HCT116 (cell line): ENCODE measurements at regions not wholly inside any gene's neighbourhood (a gene's known extent, or its start where the extent isn't known, plus 50 kb on each side); places are given as distances from the start of the nearest gene placed in this dataset.

Experiments used
- ATAC-seq: fragments of 200-7000 bp; cut with Tn5 transposase; 2 replicates; pipeline ENCODE4 v1.9.1; 2020; ENCODE audit warnings: mild to moderate bottlenecking, moderate library complexity
- BruUV-seq: library from RNA; stranded (reverse); fragments of 400-500 nt; replicated peaks from 2 replicates; lab custom pipeline; 2021; lab: Mats Ljungman, UMichigan
- CTCF ChIA-PET: fragments of 300-600 bp; sonication (Branson Sonifier 250); formaldehyde crosslinking; loops from one replicate; lab custom pipeline; 2021; ENCODE audit warnings: antibody characterized with exemption; lab: Charles Lee
- POLR2A ChIA-PET: fragments of 300-600, 350-600 bp; sonication (Branson Sonifier 250); formaldehyde crosslinking; loops from one replicate; lab custom pipeline; 2021; ENCODE audit warnings: antibody characterized with exemption; lab: Charles Lee
- RAD21 ChIA-PET, 2 experiments: fragments of 300-600 bp; sonication (Branson Sonifier 250); formaldehyde crosslinking; loops; one replicate each; lab custom pipeline; 2023; ENCODE audit warnings: low total read pairs in 2 of 2; ENCODE audit not compliant: uncharacterized antibody in 2 of 2, unreplicated experiment in 2 of 2, low non-redundant PET in 1 of 2; lab: Charles Lee
- DNase-seq: peaks from one replicate; pipeline ENCODE4 v3.0.0-alpha.2; 2010; ENCODE audit warnings: low read depth, low spot score
- H2AFZ ChIP-seq: fragments of 200-600 bp; shearing (Covaris generic), sonication (generic); 2 replicates; pipeline ENCODE4 v1.6.1; 2017; ENCODE audit warnings: low read depth, mixed run types, mixed read lengths, antibody characterized with exemption, low read length; ENCODE audit not compliant: poor library complexity, severe bottlenecking
- H3K27ac ChIP-seq: 2 replicates; pipeline ENCODE4 v1.5.1; 2012; ENCODE audit warnings: low read depth, low read length
- H3K27me3 ChIP-seq: fragments of 200-600 bp; sonication (generic); 2 replicates; pipeline ENCODE4 v1.6.1; 2016; ENCODE audit warnings: mixed run types, low read length, mixed read lengths; ENCODE audit not compliant: insufficient read depth
- H3K36me3 ChIP-seq, 2 experiments: fragments of 200-500 bp in 1 of 2; fragments of 200-600 bp in 1 of 2; sonication (Bioruptor generic) in 1 of 2; sonication (generic) in 1 of 2; 2 replicates each; pipeline versions ENCODE4 v1.5.1 to v1.6.1; 2014 to 2016; ENCODE audit warnings: low read length in 2 of 2, inconsistent platforms in 1 of 2, mixed read lengths in 1 of 2, mixed run types in 1 of 2; ENCODE audit not compliant: insufficient read depth in 2 of 2, control insufficient read depth in 1 of 2
- H3K4me1 ChIP-seq, 2 experiments: fragments of 200-600 bp in 1 of 2; sonication (generic) in 1 of 2; 2 replicates each; pipeline versions ENCODE4 v1.5.1 to v1.6.1; 2012 to 2017; ENCODE audit warnings: low read length in 2 of 2, inconsistent platforms in 1 of 2, mild to moderate bottlenecking in 1 of 2, mixed read lengths in 1 of 2, mixed run types in 1 of 2, moderate library complexity in 1 of 2; ENCODE audit not compliant: insufficient read depth in 2 of 2, control insufficient read depth in 1 of 2
- H3K4me2 ChIP-seq: fragments of 200-600 bp; sonication (generic); 2 replicates; pipeline ENCODE4 v1.6.1; 2017; ENCODE audit warnings: mixed run types, low read length, mixed read lengths
- H3K4me3 ChIP-seq, 2 experiments: fragments of 200-600 bp in 1 of 2; sonication (generic) in 1 of 2; replicated peaks in 1 of 2; 2 replicates each; pipeline ENCODE4 v1.5.1; 2011 to 2016; ENCODE audit warnings: low read length in 2 of 2, control low read depth in 1 of 2, low read depth in 1 of 2, mild to moderate bottlenecking in 1 of 2, mixed read lengths in 1 of 2, mixed run types in 1 of 2
- H3K79me2 ChIP-seq: fragments of 200-600 bp; sonication (generic); 2 replicates; pipeline ENCODE4 v1.6.1; 2017; ENCODE audit warnings: mild to moderate bottlenecking, mixed run types, low read length, moderate library complexity, mixed read lengths; ENCODE audit not compliant: insufficient read depth
- H3K9ac ChIP-seq: fragments of 200-600 bp; sonication (generic); 2 replicates; pipeline ENCODE4 v1.6.1; 2016; ENCODE audit warnings: low read length, mixed read lengths
- H3K9me2 ChIP-seq: fragments of 200-600 bp; sonication (generic), shearing (Covaris generic); 2 replicates; pipeline ENCODE4 v1.6.1; 2017; ENCODE audit warnings: mixed run types, mild to moderate bottlenecking, moderate library complexity; ENCODE audit not compliant: insufficient read depth
- H3K9me3 ChIP-seq, 2 experiments: fragments of 200-500 bp in 1 of 2; fragments of 200-600 bp in 1 of 2; sonication (Bioruptor generic) in 1 of 2; sonication (generic) in 1 of 2; 2 replicates each; pipeline ENCODE4 v1.6.1; 2014 to 2017; ENCODE audit warnings: low read length in 2 of 2, mixed read lengths in 2 of 2, inconsistent platforms in 1 of 2, low read depth in 1 of 2, mild to moderate bottlenecking in 1 of 2, mixed run types in 1 of 2, moderate library complexity in 1 of 2; ENCODE audit not compliant: control insufficient read depth in 1 of 2, insufficient read depth in 1 of 2
- H4K20me1 ChIP-seq: fragments of 200-600 bp; sonication (generic), shearing (Covaris generic); 2 replicates; pipeline ENCODE4 v1.6.1; 2017; ENCODE audit warnings: mixed run types, mild to moderate bottlenecking, moderate library complexity; ENCODE audit not compliant: insufficient read depth
- CBX3 ChIP-seq: IDR thresholded peaks from 2 replicates; pipeline ENCODE4 v1.6.1; 2012; ENCODE audit warnings: low read depth
- CEBPB ChIP-seq: IDR thresholded peaks from 2 replicates; pipeline ENCODE4 v1.6.1; 2012; ENCODE audit warnings: low read depth
- CTCF ChIP-seq, 3 experiments: fragments of 200-600 bp in 1 of 3; sonication (generic) in 1 of 3; IDR thresholded peaks in 2 of 3; conservative IDR thresholded peaks in 1 of 3; 2 replicates each; pipeline ENCODE4 v1.5.1; 2012 to 2017; ENCODE audit warnings: low read depth in 2 of 3, low read length in 2 of 3, antibody characterized with exemption in 1 of 3, borderline replicate concordance in 1 of 3, control low read depth in 1 of 3, mild to moderate bottlenecking in 1 of 3, mixed read lengths in 1 of 3, mixed run types in 1 of 3, moderate library complexity in 1 of 3; ENCODE audit not compliant: insufficient read depth in 1 of 3
- EGR1 ChIP-seq: IDR thresholded peaks from 2 replicates; pipeline ENCODE4 v1.6.1; 2012; ENCODE audit warnings: low read depth
- EZH2 ChIP-seq: fragments of 200-600 bp; sonication (generic); IDR thresholded peaks from 2 replicates; pipeline ENCODE4 v1.6.1; 2017; ENCODE audit warnings: antibody characterized with exemption, mixed run types
- EZH2phosphoT487 ChIP-seq: fragments of 200-600 bp; IDR thresholded peaks from 2 replicates; pipeline ENCODE4 v1.6.1; 2018; ENCODE audit warnings: antibody characterized with exemption, borderline replicate concordance
- POLR2A ChIP-seq: IDR thresholded peaks from 2 replicates; pipeline ENCODE4 v1.7.0; 2011; ENCODE audit warnings: borderline replicate concordance; ENCODE audit not compliant: insufficient read depth, insufficient read length; ENCODE audit errors: extremely low read depth
- RAD21 ChIP-seq: IDR thresholded peaks from 2 replicates; pipeline ENCODE4 v1.6.1; 2012; ENCODE audit warnings: low read depth, mild to moderate bottlenecking
- SIN3A ChIP-seq: IDR thresholded peaks from 2 replicates; pipeline ENCODE4 v1.6.1; 2012; ENCODE audit warnings: low read depth
- ZFX ChIP-seq: fragments of 450-650 bp; IDR thresholded peaks from 2 replicates; pipeline ENCODE4 v1.6.1; 2017
- intact Hi-C: fragments of 100-400 bp; cut with micrococcal nuclease; formaldehyde crosslinking; loops from 2 replicates; pipeline ENCODE4 v1.10.0; 2022
- TF ChIP-seq, protein P1 (sequence below): IDR thresholded peaks from 2 replicates; pipeline ENCODE4 v1.6.1; 2012

DNA sequence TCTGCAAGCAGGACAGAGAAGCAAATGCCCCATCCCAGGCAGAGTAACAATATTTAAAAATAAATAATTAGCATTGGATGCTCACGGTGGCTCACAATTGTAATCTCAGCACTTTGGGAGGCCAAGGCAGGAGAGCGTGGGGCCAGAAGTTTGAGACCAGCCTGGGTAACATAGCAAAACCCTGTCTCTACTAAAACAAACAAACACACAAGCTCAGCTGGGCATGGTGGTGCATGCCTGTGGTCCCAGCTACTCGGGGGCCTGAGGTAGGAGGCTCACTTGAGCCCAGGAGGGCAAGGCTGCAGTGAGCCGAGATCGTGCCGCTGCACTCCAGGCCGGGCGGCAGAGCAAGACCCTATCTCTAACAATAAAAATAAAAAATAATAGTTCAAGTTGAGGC lies 74.7 kb upstream of the NCOR2 start:
- Histone ChIP-seq H3K9ac (no peak overlapping the region), H3K36me3 (no peaks in the 10 kb centered on the region), H3K4me3 (no peak overlapping the region), H3K27me3 (no peaks in the 10 kb centered on the region), H3K4me1 (peaks cover 9 to 36% of the 10 kb centered on the region in 2 experiments), H3K9me3 (no peaks in the 10 kb centered on the region), H3K27ac (no peak overlapping the region), H3K9me2 (no peaks in the 10 kb centered on the region), H2AFZ (no peak overlapping the region), H3K4me2 (no peak overlapping the region), H4K20me1 (no peaks in the 10 kb centered on the region), H3K79me2 (no peaks in the 10 kb centered on the region)
- ATAC-seq (no peak), DNase-seq (no peak)
- BruUV-seq: no TSS peak
- no peak for TF ChIP-seq SIN3A
- no peak for TF ChIP-seq EZH2
- TF ChIP-seq, protein P1, sequence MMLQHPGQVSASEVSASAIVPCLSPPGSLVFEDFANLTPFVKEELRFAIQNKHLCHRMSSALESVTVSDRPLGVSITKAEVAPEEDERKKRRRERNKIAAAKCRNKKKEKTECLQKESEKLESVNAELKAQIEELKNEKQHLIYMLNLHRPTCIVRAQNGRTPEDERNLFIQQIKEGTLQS: no peak
- no peak for TF ChIP-seq RAD21
- no peak for TF ChIP-seq CEBPB
- no peak for TF ChIP-seq POLR2A
- TF ChIP-seq EGR1: no peak
- TF ChIP-seq EZH2phosphoT487: no peak
- TF ChIP-seq CBX3: no peak
- no peak for TF ChIP-seq ZFX
- no peak for TF ChIP-seq CTCF (IDR thresholded peaks at IDR 0.05 in 2 of 3, conservative IDR thresholded peaks at IDR 0.05 in 1 of 3; ENCODE audit: borderline replicate concordance in 1 of 3, insufficient read depth in 1 of 3, low read depth in 2 of 3, low read length in 2 of 3)
- CTCF ChIA-PET: no interaction called here
- POLR2A ChIA-PET: interaction anchor here (0.6 kb wide), 1 partner anchor 15 kb away, joined by 3 read pairs; no protein-coding TSS in a partner anchor
- RAD21 ChIA-PET: no interaction called here
- intact Hi-C loops: no loop called here
